OCI-LY7 (cell line): ENCODE measurements at regions not wholly inside any gene's neighbourhood (a gene's known extent, or its start where the extent isn't known, plus 50 kb on each side); places are given as distances from the start of the nearest gene placed in this dataset.
"Not testable (repeated sequence)": the region's sequence is repeated elsewhere in the genome, so short reads cannot be mapped to it uniquely, and the experiment has no call there.

ENCODE experiments used
- BruUV-seq: library from RNA; stranded (reverse); fragments of 400-500 nt; replicated peaks from 2 replicates; lab custom pipeline; 2021; lab: Mats Ljungman, UMichigan
- CTCF ChIA-PET: fragments of 300-600 bp; sonication (Branson Sonifier 250); formaldehyde crosslinking; loops from one replicate; lab custom pipeline; 2022; ENCODE audit warnings: antibody characterized with exemption; ENCODE audit not compliant: unreplicated experiment; lab: Charles Lee
- POLR2A ChIA-PET: fragments of 300-600 bp; sonication (Branson Sonifier 250); formaldehyde crosslinking; loops from one replicate; lab custom pipeline; 2022; ENCODE audit warnings: antibody characterized with exemption; lab: Charles Lee
- DNase-seq: peaks from one replicate; pipeline ENCODE4 v3.0.0-alpha.2; 2015; ENCODE audit warnings: low spot score
- H2AFZ ChIP-seq: fragments of 200-600 bp; sonication (generic), shearing (Covaris generic); 2 replicates; pipeline ENCODE4 v1.6.1; 2014; ENCODE audit warnings: mild to moderate bottlenecking, antibody characterized with exemption, low read length, moderate library complexity
- H3K27ac ChIP-seq: fragments of 200-600 bp; sonication (generic); 2 replicates; pipeline ENCODE4 v1.5.1; 2014; ENCODE audit warnings: mixed run types, low read depth, mild to moderate bottlenecking, moderate library complexity, low read length, inconsistent platforms; ENCODE audit not compliant: poor library complexity, severe bottlenecking
- H3K36me3 ChIP-seq: fragments of 200-600 bp; sonication (generic); 2 replicates; pipeline ENCODE4 v1.6.1; 2014; ENCODE audit warnings: mild to moderate bottlenecking, antibody characterized with exemption, low read length, moderate library complexity, mixed read lengths; ENCODE audit not compliant: insufficient read depth
- H3K4me1 ChIP-seq: fragments of 200-600 bp; sonication (generic); 2 replicates; pipeline ENCODE4 v1.5.1; 2014; ENCODE audit warnings: mild to moderate bottlenecking, low read length; ENCODE audit not compliant: insufficient read depth, poor library complexity, severe bottlenecking
- H3K4me2 ChIP-seq: fragments of 200-600 bp; sonication (generic); 2 replicates; pipeline ENCODE4 v1.6.1; 2014; ENCODE audit warnings: mild to moderate bottlenecking, low read length
- H3K4me3 ChIP-seq: fragments of 200-600 bp; sonication (generic); 2 replicates; pipeline ENCODE4 v1.5.1; 2014; ENCODE audit warnings: mild to moderate bottlenecking, low read depth, low read length; ENCODE audit not compliant: poor library complexity, severe bottlenecking
- H3K79me2 ChIP-seq: fragments of 200-600 bp; sonication (generic); 2 replicates; pipeline ENCODE4 v1.6.1; 2016; ENCODE audit warnings: low read depth, mild to moderate bottlenecking, low read length, moderate library complexity, mixed read lengths; ENCODE audit not compliant: insufficient read depth
- H3K9me2 ChIP-seq: fragments of 200-600 bp; sonication (generic); 2 replicates; pipeline ENCODE4 v1.6.1; 2016; ENCODE audit warnings: mild to moderate bottlenecking, low read length, mixed read lengths; ENCODE audit not compliant: insufficient read depth
- H3K9me3 ChIP-seq: fragments of 200-600 bp; sonication (generic); 2 replicates; pipeline ENCODE4 v1.6.1; 2014; ENCODE audit warnings: mild to moderate bottlenecking, mixed run types, low read length, mixed read lengths
- H4K20me1 ChIP-seq: fragments of 200-600 bp; sonication (generic); 2 replicates; pipeline ENCODE4 v1.6.1; 2014; ENCODE audit warnings: mild to moderate bottlenecking, antibody characterized with exemption, low read length, moderate library complexity, mixed read lengths; ENCODE audit not compliant: insufficient read depth
- CTCF ChIP-seq: fragments of 200-600 bp; sonication (generic); conservative IDR thresholded peaks from 2 replicates; pipeline ENCODE4 v1.5.1; 2014; ENCODE audit warnings: mild to moderate bottlenecking, antibody characterized with exemption, low read length, moderate library complexity, mixed read lengths
- EZH2phosphoT487 ChIP-seq: fragments of 200-600 bp; sonication (generic); IDR thresholded peaks from 2 replicates; pipeline ENCODE4 v1.6.1; 2018; ENCODE audit warnings: low read depth, borderline replicate concordance, mild to moderate bottlenecking, mixed run types, antibody characterized with exemption, low read length, moderate library complexity, mixed read lengths
- intact Hi-C: fragments of 100-400 bp; cut with micrococcal nuclease; formaldehyde crosslinking; loops from one replicate; pipeline ENCODE4 v1.10.0; 2022; ENCODE audit not compliant: unreplicated experiment

DNA sequence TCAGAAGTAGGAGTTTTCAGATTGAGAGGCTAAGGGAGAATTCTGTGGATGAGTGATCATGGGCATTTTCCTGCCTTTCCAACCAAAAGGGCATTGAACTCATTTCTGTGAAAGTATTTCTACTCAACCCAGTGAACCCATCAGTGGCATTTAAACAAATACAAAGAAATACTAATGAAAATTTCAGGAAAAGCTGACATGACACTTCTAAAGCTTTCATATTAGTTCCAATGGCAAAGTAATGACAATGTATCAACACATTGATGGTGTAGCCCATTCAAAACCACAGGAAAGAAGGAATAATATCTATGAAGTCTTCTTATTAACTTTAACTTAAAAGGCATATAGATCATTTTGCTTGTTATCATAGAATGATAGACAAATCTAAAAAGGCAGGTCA is 183.5 kb upstream of the ANXA10 start:
- no peak overlapping the region for H3K4me3 ChIP-seq
- H3K4me2 ChIP-seq: no peak overlapping the region
- H3K79me2 ChIP-seq: no peaks in the 10 kb centered on the region
- POLR2A ChIA-PET: no interaction called here
- DNase-seq: no peak
- no peaks in the 10 kb centered on the region for H4K20me1 ChIP-seq
- no peaks in the 10 kb centered on the region for H3K9me3 ChIP-seq
- H3K4me1 ChIP-seq: no peaks in the 10 kb centered on the region
- no peaks in the 10 kb centered on the region for H3K36me3 ChIP-seq
- CTCF ChIA-PET: no interaction called here
- H3K9me2 ChIP-seq: no peaks in the 10 kb centered on the region
- no peak overlapping the region for H2AFZ ChIP-seq
- no peak overlapping the region for H3K27ac ChIP-seq
- intact Hi-C loops: no loop called here
- BruUV-seq: no TSS peak
- TF ChIP-seq CTCF (no peak), EZH2phosphoT487 (no peak)

- H3K4me2 ChIP-seq, POLR2A ChIA-PET: not testable (repeated sequence)
These were observed 179.8 kb upstream of the ANXA10 start for GRCh38 chr4:167912535-167912934.

GRCh38 chr4:167918077-167918476 is 174.3 kb upstream of the ANXA10 start:
- TF ChIP-seq EZH2phosphoT487: no peak
- TF ChIP-seq CTCF: no peak
- Histone ChIP-seq H4K20me1 (no peaks in the 10 kb centered on the region), H3K79me2 (no peaks in the 10 kb centered on the region), H3K9me2 (no peaks in the 10 kb centered on the region), H3K36me3 (no peaks in the 10 kb centered on the region), H3K27ac (no peak overlapping the region), H3K4me3 (no peak overlapping the region), H3K9me3 (no peaks in the 10 kb centered on the region), H3K4me2 (no peak overlapping the region), H3K4me1 (no peaks in the 10 kb centered on the region), H2AFZ (no peak overlapping the region)
- intact Hi-C loops: no loop called here
- no TSS peak for BruUV-seq
- DNase-seq: no peak
- CTCF ChIA-PET: no interaction called here
- POLR2A ChIA-PET: interaction anchor here (0.7 kb wide), 1 partner anchor 658 kb away, joined by 3 read pairs; no protein-coding TSS in a partner anchor

More at GRCh38 chr4:167912535-167912934, 179.8 kb upstream of the ANXA10 start:
- intact Hi-C loops, CTCF ChIA-PET, H3K9me3 ChIP-seq, H2AFZ ChIP-seq, DNase-seq, H3K27ac ChIP-seq, BruUV-seq, H3K4me3 ChIP-seq, H3K9me2 ChIP-seq, H3K36me3 ChIP-seq, H4K20me1 ChIP-seq, H3K4me1 ChIP-seq, H3K79me2 ChIP-seq: not testable (repeated sequence)
